Erythroblast (primary cell): ENCODE measurements at regions not wholly inside any gene's neighbourhood (a gene's known extent, or its start where the extent isn't known, plus 50 kb on each side); places are given as distances from the start of the nearest gene placed in this dataset.
"Not testable (repeated sequence)": the region's sequence is repeated elsewhere in the genome, so short reads cannot be mapped to it uniquely, and the experiment has no call there.

Experiments used
- DNase-seq, 2 experiments: peaks; one replicate each; lab custom pipeline; 2025; lab: John Stamatoyannopoulos, UW
- GATA1 ChIP-seq: IDR thresholded peaks from 2 replicates; pipeline ENCODE4 v1.6.1; 2011; ENCODE audit warnings: low read depth, mild to moderate bottlenecking, control low read depth, low read length, moderate library complexity
- POLR2A ChIP-seq: IDR thresholded peaks from 2 replicates; pipeline ENCODE4 v1.6.1; 2011; ENCODE audit warnings: mild to moderate bottlenecking, low read length

DNA sequence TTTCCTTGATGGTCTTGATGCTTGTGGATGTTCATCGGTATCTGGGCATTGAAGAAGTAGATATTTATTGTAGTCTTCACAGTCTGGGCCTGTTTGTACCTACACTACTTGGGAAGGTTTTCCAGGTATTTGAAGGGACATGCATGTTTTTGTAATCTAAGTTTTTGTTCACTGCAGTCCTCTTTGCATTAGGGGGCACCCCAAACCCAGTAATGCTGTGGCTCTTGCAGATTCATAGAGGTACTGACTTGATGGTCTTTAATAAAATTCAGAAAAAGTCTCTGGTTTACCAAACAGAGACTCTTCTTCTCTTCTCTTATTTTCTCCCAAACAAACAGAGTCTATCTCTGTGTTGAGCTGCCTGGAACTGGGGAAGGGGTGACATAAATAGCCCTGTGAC lies 150.9 kb upstream of the SLC16A7 start:
- DNase-seq: peak in 1 of 2 experiments; percentile 1

DNA sequence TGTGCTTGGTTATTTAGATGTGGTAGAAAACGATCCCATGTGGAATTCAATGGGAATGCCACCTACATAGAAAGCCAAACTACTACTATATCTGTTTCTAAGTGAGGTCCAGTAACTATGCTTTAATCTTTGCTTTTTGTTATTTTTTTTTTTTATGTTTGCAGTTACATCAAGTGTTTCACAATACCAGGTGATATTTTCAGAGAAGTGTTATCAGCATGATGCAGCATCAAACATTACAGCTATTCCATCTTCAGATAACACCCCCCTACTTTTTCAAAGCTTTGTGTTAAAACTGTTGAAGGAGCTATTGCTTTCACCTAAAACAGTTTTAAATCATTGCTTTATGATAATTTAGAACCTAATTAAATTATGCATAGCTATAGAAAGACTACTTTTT lies 163.8 kb upstream of the SLC16A7 start:
- DNase-seq: peak in 1 of 2 experiments; percentile 3
- no peak for TF ChIP-seq GATA1
- TF ChIP-seq POLR2A: no peak

More for the DNA sequence above, 150.9 kb upstream of the SLC16A7 start:
- TF ChIP-seq GATA1: no peak
- no peak for TF ChIP-seq POLR2A

GRCh38 chr12:59431266-59431665 lies 164.6 kb upstream of the SLC16A7 start:
- no peak for TF ChIP-seq GATA1
- no peak for TF ChIP-seq POLR2A
- no peak for DNase-seq

GRCh38 chr12:59429766-59430165 lies 166.1 kb upstream of the SLC16A7 start:
- TF ChIP-seq GATA1: no peak
- no peak for TF ChIP-seq POLR2A
- no peak for DNase-seq

DNA sequence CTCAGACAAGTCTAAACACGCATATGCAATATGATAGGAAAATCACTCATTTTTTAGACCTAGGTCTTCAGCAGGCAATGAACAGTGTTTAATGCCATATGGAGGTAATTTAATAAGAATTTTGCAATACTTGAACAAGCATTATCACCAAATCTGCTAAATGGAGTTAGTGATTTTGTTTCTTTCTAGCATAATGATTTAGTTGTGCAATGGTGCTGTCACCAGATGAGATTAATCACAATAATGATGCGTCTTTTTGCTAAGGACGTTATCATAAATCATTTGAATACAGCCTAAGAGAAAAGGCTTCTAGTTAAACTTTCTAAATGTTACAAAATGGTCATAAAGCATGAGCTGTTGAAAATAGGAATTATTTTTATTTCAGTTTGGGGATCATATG lies 170.0 kb upstream of the SLC16A7 start:
- DNase-seq: no peak
- TF ChIP-seq POLR2A (no peak), GATA1 (no peak)

DNA sequence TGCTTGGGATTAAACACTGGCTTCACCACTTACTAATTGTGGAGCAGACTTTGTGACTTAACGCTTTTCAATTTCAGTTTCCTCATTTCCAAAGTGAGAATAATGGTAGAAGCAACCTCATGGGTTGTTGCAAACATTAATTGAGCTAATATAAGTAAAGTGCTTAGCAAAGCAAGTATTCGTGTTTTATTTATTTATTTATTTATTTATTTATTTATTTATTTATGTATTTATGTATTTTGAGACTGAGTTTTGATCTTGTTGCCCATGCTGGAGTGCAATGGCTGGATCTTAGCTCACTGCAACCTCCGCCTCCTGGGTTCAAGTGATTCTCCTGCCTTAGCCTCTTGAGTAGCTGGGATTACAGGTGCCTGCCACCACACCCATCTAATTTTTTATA lies 171.2 kb upstream of the SLC16A7 start:
- not testable (repeated sequence) for DNase-seq

- DNase-seq: no peak
These were observed 181.8 kb upstream of the SLC16A7 start for GRCh38 chr12:59414051-59414450.

DNA sequence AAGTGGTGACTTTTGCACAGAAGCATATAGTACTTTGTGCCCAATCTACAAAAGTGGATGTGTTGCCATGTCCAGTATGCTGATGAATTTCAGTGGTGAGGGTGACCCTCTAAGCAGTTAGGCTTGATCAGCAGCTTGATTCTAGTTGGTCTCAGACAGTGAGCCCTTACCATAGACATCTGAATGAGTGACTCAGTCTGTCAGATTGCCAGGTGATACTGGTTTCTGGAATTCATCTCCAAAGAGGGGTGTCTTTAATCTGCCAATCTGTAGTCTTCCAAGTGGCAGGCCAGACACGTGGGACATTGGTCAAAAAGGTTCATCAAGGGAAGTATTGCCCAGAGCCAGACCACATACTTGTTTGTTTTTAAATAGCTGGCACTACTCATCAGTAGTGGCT lies 187.4 kb upstream of the SLC16A7 start:
- DNase-seq: no peak

More at GRCh38 chr12:59414051-59414450, 181.8 kb upstream of the SLC16A7 start:
- TF ChIP-seq GATA1 (no peak), POLR2A (no peak)

GRCh38 chr12:59407799-59408198 lies 188.0 kb upstream of the SLC16A7 start:
- DNase-seq: no peak
- TF ChIP-seq GATA1: no peak
- TF ChIP-seq POLR2A: no peak

More for the DNA sequence above, 187.4 kb upstream of the SLC16A7 start:
- no peak for TF ChIP-seq POLR2A
- TF ChIP-seq GATA1: no peak

DNA sequence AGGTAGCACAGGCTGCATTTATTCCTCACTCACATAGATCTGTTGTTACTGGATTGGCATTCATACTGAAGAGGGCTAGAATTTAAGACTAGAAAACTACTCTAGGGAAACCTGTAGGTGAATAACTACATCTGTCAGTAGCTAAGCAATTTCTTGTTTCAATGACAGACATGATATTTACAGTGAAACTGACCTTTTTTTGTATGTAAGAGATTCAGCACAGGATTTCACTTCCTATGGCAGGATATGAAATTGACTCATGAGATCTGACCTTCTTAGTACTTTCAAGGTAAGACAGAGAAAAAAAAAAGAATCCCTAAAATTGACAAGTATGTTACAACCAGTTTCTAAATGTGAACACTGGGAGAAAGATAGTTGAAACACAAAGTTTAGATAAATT lies 189.8 kb upstream of the SLC16A7 start:
- no peak for DNase-seq

GRCh38 chr12:59404109-59404650 lies 191.6 kb upstream of the SLC16A7 start:
- no peak for DNase-seq
- no peak for TF ChIP-seq GATA1
- TF ChIP-seq POLR2A: no peak

More for the DNA sequence above, 189.8 kb upstream of the SLC16A7 start:
- no peak for TF ChIP-seq GATA1
- no peak for TF ChIP-seq POLR2A

- TF ChIP-seq GATA1 (no peak), POLR2A (no peak)
- peak; percentile 45 to 66 for DNase-seq
These were observed 192.4 kb upstream of the SLC16A7 start for GRCh38 chr12:59403259-59403932.

GRCh38 chr12:59401862-59402261 lies 194.0 kb upstream of the SLC16A7 start:
- TF ChIP-seq GATA1 (no peak), POLR2A (no peak)
- DNase-seq: no peak

- TF ChIP-seq POLR2A (no peak), GATA1 (no peak)
These were observed 197.7 kb upstream of the SLC16A7 start for GRCh38 chr12:59398164-59398563.

GRCh38 chr12:59396919-59397318 lies 198.9 kb upstream of the SLC16A7 start:
- no peak for TF ChIP-seq POLR2A
- no peak for TF ChIP-seq GATA1
- DNase-seq: no peak

More at GRCh38 chr12:59398164-59398563, 197.7 kb upstream of the SLC16A7 start:
- no peak for DNase-seq
